Endothelial cell (in vitro differentiated cells): ENCODE measurements at regions not wholly inside any gene's neighbourhood (a gene's known extent, or its start where the extent isn't known, plus 50 kb on each side); places are given as distances from the start of the nearest gene placed in this dataset.

Experiments used
- DNase-seq: peaks from one replicate; pipeline ENCODE4 v3.0.0; 2021; ENCODE audit warnings: low spot score
- H3K27ac Mint-ChIP-seq: one replicate; pipeline ENCODE4 v1.8.0; 2021; ENCODE audit warnings: mixed read lengths, inconsistent platforms; ENCODE audit not compliant: unreplicated experiment
- H3K27me3 Mint-ChIP-seq: one replicate; pipeline ENCODE4 v1.8.0; 2021; ENCODE audit warnings: mild to moderate bottlenecking, moderate library complexity, mixed read lengths, inconsistent platforms; ENCODE audit not compliant: unreplicated experiment
- H3K36me3 Mint-ChIP-seq: one replicate; pipeline ENCODE4 v1.8.0; 2021; ENCODE audit warnings: mild to moderate bottlenecking, low read depth, mixed read lengths, inconsistent platforms; ENCODE audit not compliant: unreplicated experiment
- H3K4me1 Mint-ChIP-seq: one replicate; pipeline ENCODE4 v1.8.0; 2021; ENCODE audit warnings: mild to moderate bottlenecking, mixed read lengths, inconsistent platforms; ENCODE audit not compliant: unreplicated experiment
- H3K4me3 Mint-ChIP-seq: one replicate; pipeline ENCODE4 v1.8.0; 2021; ENCODE audit warnings: mild to moderate bottlenecking, mixed read lengths, inconsistent platforms; ENCODE audit not compliant: unreplicated experiment
- H3K9me3 Mint-ChIP-seq: one replicate; pipeline ENCODE4 v1.8.0; 2021; ENCODE audit warnings: mixed read lengths, inconsistent platforms; ENCODE audit not compliant: unreplicated experiment
- TF ChIP-seq, protein P1 (sequence below): fragments of 200-600 bp; sonication (generic); IDR thresholded peaks from one replicate; pipeline ENCODE4 v1.5.0; 2021; ENCODE audit warnings: antibody characterized with exemption; ENCODE audit not compliant: unreplicated experiment

DNA sequence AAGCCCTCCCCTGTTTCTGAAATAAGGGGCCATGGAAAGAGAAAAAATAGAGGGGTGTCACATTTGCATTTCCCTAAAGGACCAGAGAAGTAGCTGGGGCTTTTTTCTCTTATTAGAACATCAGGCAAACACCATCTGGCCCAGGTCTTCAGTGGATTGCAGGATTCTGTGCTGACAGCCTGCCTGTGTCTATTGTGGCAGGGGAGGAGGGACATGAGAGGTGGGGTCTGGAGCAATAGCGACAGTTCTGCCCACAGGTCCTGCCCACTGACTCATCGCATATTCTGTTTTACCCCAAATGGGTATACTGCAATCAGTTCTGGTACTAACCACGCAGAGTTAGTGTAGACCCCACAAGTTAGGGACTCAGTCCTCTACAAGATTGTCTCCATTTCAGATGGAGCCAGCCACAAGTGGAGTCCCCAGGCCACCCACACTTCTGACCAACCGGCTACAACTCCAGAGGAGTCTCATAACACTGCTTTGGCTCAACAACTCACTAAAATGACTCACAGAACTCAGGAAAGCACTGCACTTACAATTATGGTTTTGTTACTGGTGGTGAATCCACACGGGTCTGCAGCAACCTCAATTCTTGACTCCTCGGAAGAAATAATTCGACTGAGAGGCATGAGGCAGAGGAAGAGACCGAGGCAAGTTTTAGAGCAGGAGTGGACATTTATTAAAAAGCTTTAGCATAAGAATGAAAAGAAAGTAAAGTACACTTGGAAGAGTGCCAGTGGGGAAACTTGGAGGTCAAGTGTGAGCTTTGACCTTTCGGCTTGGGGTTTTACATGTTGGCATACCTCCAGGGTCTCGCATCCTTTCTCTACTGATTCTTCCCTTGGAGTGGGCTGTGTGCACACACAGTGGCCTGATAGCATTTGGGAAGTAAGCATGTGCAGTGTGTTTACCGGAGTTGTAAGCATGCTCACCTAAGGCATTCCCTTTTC, 146.4 kb upstream of the SPATS2L start:
- Mint-ChIP-seq H3K27me3 (no peaks in the 10 kb centered on the region), H3K9me3 (no peaks in the 10 kb centered on the region), H3K27ac (no peak overlapping the region), H3K4me1 (no peaks in the 10 kb centered on the region), H3K36me3 (no peaks in the 10 kb centered on the region), H3K4me3 (no peak overlapping the region)
- no peak for DNase-seq
- TF ChIP-seq, protein P1, sequence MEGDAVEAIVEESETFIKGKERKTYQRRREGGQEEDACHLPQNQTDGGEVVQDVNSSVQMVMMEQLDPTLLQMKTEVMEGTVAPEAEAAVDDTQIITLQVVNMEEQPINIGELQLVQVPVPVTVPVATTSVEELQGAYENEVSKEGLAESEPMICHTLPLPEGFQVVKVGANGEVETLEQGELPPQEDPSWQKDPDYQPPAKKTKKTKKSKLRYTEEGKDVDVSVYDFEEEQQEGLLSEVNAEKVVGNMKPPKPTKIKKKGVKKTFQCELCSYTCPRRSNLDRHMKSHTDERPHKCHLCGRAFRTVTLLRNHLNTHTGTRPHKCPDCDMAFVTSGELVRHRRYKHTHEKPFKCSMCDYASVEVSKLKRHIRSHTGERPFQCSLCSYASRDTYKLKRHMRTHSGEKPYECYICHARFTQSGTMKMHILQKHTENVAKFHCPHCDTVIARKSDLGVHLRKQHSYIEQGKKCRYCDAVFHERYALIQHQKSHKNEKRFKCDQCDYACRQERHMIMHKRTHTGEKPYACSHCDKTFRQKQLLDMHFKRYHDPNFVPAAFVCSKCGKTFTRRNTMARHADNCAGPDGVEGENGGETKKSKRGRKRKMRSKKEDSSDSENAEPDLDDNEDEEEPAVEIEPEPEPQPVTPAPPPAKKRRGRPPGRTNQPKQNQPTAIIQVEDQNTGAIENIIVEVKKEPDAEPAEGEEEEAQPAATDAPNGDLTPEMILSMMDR: no peak

DNA sequence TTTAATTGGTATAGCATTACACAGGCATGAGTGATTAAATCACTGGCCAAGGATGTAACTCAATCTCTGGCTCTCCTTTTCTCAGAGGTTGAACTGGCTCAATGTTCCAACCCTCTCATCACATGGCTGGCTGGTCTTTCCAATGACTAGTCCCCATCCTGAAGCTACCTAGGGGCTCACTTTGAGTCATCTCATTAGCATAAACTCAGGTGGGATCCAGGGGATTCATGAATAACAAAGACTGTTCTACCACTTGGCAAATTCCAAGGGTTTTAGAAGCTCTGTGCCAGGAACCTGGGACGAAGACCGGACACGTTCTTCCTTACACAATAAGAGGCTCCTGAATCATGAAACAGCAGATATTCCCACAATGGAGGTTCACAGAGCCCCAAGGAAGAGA, 145.0 kb upstream of the SPATS2L start:
- no peaks in the 10 kb centered on the region for H3K9me3 Mint-ChIP-seq
- DNase-seq: no peak

DNA sequence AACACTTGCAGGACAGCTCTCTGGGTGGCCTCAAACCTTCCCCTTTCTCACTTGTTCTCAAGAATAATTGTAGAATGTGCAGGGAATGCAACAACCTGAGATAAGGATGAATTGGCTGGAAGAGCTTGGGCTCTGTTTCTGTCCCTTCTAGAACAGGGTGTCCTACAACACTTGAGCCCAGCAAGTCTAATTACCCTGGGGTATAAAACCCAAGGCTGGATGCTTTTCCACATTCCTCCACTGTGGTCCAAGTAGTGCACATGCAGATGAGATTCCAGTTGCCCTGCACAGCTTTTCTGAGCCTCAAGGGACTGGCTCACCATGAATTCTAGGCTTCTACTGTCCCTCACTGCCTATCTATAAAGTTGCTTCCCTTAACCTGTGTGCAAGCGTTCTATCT, 140.8 kb upstream of the SPATS2L start:
- H3K36me3 Mint-ChIP-seq: no peaks in the 10 kb centered on the region
- no peaks in the 10 kb centered on the region for H3K9me3 Mint-ChIP-seq
- H3K4me3 Mint-ChIP-seq: no peak overlapping the region
- H3K4me1 Mint-ChIP-seq: no peaks in the 10 kb centered on the region
- no peaks in the 10 kb centered on the region for H3K27me3 Mint-ChIP-seq
- H3K27ac Mint-ChIP-seq: no peak overlapping the region
- DNase-seq: no peak
- TF ChIP-seq, protein P1: no peak

More for the DNA sequence above, 145.0 kb upstream of the SPATS2L start:
- TF ChIP-seq, protein P1: no peak
- no peak overlapping the region for H3K27ac Mint-ChIP-seq
- no peaks in the 10 kb centered on the region for H3K36me3 Mint-ChIP-seq
- no peaks in the 10 kb centered on the region for H3K4me1 Mint-ChIP-seq
- H3K27me3 Mint-ChIP-seq: no peaks in the 10 kb centered on the region
- H3K4me3 Mint-ChIP-seq: no peak overlapping the region

DNA sequence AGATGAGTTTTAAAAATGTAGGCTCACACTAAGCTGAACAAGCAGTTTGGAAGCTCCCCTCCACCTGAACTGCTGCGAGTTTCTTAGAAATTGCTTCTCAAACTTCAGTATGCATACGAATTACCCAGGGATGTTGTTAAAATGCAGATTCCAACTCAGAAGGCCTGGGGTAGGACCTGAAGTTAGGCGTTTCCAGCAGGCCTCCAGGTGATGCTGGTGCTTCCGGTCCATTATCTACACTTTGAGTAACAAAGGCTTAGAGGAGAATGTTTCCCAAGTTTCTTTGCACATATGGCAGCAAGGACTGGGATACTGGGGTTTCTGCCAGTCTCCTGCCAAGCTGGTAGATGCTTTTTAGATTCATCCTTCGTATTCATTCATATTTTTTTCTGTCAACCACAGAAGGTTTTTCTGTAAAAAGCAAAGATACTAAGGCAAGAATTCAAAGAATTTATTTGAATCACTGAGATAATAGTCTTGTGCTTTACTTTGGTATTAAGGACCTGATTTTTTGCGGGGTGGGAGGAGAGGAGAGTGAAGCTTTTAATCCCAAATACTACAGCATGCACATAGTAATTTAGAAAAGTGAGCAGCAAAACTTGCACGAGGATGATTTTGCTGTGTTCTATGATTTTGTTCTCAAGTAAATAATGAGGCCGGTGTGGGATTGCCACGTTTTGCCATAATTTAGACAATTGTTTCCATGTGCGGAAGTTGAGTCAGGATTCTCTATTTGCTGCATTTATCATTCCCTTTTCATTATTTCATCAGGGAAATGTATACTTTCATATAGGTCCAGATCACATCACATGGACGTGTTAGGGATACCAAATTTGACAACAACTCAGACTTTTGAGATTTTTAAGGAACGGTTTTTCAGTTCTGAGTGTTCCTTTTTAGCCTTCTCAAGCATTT, 137.6 kb upstream of the SPATS2L start:
- Mint-ChIP-seq H3K36me3 (no peaks in the 10 kb centered on the region), H3K27ac (no peak overlapping the region), H3K4me1 (peaks cover 3% of the 10 kb centered on the region), H3K27me3 (peaks cover 1% of the 10 kb centered on the region), H3K4me3 (no peak overlapping the region), H3K9me3 (no peaks in the 10 kb centered on the region)
- no peak for DNase-seq
- TF ChIP-seq, protein P1: no peak
